ENCODE measurements at regions not wholly inside any gene's neighbourhood (a gene's known extent, or its start where the extent isn't known, plus 50 kb on each side); places are given as distances from the start of the nearest gene placed in this dataset.
"Not testable (repeated sequence)": the region's sequence is repeated elsewhere in the genome, so short reads cannot be mapped to it uniquely, and the experiment has no call there.

- DNase-seq = no peak
These were observed 59.2 kb downstream of the C9orf50 start for GRCh38 chr9:129561594-129562281.

- no peak for DNase-seq
These were observed 60.0 kb downstream of the C9orf50 start for GRCh38 chr9:129560881-129561306.

GRCh38 chr9:129559506-129559881, 61.4 kb downstream of the C9orf50 start:
- DNase-seq = no peak

DNA sequence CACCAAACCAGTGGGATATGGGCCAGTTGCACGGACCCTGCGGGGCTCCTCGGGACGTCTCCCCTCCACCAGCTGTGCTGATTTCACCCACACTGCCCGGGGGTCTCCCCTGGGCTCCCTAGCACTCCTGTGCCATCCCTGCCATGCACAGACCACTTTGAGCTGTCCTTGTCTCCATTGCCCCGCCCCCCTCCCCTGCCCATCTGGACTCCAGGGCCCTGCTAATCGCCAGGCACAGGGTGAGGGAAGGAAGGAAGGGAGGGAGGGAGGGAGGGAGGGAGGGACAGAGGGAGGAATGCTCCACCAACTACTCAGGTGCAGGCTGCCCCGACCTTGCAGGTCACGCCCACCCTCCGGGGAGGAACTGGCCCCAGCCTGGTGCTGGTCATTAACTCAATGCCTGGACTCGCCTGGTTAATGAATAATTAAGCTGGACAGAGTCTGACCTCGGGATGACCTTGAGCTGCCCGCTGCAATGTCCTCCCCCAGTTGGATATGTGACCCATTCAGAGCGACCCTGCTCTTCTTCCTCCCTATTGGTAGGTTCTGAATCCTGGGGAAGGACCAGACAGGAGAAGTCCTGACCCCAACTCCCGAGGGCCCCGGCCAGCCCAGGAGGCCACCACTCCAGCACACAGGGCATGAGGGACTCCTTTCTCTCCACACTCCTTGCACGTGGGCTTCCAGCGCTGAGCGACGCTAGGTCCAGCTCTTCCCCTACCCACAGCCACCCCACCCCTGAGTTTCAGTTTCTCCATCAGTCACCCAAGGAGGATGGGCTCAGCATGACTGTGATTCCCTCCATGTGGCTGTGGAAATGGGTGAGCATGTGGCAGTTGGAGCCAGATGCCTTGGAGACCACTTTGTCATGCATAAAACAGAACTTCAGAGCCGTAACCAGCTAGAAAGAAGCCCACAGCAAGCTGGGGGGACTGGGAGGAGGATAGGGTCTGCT, 62.1 kb downstream of the C9orf50 start:
- no peak for DNase-seq

DNA sequence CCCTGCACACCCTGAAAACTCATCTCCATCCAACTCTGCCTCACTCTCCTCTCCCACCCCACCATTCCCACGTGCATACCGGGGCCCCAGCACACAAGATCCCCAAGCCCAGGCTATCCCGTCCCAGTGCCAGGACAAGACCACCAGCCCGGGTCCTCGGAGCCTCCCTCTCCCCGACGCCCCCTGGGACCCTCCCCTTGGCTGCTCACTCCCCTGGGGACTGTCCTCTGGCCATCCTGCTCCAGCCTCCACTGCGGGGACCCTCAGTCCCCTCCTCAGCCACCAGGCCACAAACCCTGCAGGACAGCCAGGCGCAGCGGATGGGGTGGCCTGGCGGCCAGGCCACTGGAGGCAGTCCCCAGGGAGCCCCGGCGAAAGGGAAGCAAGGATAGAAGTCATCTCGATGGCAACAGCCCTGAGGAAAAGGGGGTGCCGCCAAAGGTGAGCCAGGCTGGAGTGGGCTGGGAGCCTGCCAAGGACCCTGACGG, 62.8 kb downstream of the C9orf50 start:
- DNase-seq = no peak

GRCh38 chr9:129557192-129558036, 63.5 kb downstream of the C9orf50 start:
- DNase-seq = no peak

GRCh38 chr9:129556491-129557191, 64.3 kb downstream of the C9orf50 start:
- DNase-seq = no peak

- DNase-seq = no peak
These were observed 65.2 kb downstream of the C9orf50 start for GRCh38 chr9:129555512-129556215.

DNA sequence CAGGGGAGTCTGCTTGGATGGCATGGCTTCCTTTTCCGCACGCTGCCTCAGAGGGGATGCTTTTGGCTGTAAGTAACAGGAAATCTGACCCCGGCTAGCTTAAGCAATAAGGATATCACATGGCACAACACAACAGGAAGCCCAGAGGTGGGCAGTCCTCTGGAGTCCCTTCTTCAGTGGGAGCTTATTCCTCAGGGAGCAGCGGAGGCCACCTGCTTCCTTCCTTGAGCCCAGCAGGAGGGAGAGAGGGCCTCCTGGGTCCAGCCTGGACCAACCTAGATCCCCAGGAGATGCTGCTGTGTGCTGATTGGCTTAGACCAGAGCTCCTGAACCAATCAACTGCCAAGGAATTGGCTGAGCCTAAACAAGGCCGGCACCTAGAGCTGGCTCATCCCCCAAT, 66.3 kb downstream of the C9orf50 start:
- no peak for DNase-seq

DNA sequence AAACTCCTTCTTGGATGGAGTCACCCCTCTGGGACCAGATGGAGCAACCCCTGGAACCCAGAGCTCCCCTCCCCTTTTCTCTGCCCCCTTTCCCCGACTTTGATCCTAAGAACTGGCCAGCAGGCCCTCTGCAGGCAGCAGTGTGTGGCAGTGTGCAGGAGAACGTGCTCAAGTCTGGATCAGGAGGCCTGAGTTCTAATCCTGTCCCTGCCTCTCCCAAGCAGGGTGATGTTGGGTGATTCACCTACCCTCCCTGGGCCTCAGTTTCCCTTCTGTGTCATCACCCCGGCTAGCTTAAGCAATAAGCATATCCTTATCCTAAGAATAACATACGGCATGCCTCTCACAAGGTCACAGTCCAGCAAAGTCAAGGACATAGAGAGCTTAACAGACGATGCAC, 67.6 kb downstream of the C9orf50 start:
- DNase-seq = no peak

GRCh38 chr9:129552064-129552463, 68.8 kb downstream of the C9orf50 start:
- no peak for DNase-seq

DNA sequence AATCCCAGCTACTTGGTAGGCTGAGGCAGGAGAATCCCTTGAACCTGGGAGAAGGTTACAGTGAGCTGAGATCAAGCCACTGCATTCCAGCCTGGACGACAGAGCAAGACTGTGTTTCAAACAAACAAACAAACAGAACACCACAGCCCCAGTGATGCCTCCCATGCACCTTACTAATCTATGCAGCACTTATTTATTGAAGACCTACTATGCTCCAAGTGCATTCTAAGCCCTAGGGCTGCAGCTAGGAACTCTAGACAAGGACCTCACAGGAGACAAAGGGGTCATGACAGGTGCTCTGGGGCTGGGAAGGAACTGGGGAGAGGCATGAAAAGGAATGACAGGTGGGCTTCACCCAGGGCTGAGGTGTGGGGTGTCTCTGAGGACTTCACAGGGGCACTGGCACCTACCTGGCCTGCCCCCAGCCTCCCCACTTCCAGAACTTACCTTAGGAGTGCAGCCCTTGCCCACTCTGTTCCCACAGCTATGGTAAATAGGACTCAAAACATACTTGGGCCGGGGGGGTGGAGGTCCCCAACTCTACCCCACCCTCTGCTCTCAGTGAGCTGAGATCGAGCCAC, 69.4 kb downstream of the C9orf50 start:
- no peak for DNase-seq

DNA sequence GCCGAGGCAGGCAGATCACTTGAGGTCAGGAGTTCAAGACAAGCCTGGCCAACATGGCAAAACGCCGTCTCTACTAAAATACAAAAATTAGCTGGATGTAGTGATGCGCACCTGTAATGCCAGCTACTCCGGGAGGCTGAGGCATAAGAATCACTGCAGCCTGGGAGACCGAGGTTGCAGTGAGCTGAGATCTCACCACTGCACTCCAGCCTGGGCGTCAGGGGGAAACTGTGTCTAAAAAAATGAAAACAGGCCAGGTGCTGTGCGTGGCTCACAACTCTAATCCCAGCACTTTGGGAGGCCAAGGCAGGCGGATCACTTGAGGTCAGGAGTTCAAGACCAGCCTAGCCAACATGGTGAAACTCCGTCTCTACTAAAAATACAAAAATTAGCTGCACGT, 69.9 kb downstream of the C9orf50 start:
- DNase-seq = not testable (repeated sequence)

- DNase-seq = no peak
These were observed 70.6 kb downstream of the C9orf50 start for GRCh38 chr9:129550199-129550839.

DNA sequence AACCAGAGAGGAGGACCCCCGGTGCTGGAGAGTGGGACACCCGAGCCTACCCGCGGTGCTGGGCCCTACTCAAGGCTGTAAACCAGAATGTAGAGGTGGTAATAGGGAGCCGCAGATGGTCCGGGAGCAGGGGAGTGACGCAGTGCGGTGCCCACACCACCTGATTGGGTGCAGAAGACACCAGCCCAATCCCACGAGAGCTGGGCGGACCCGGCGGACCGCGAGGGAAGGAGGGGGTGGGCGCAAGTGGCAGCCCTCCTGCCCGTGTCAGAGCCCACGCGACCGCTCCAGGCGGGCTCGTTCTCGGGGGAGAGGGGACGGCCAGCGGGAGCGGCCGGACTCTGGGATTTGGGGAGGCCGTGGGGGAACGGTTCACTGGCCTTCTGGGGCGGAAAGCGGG, 71.2 kb downstream of the C9orf50 start:
- no peak for DNase-seq

DNA sequence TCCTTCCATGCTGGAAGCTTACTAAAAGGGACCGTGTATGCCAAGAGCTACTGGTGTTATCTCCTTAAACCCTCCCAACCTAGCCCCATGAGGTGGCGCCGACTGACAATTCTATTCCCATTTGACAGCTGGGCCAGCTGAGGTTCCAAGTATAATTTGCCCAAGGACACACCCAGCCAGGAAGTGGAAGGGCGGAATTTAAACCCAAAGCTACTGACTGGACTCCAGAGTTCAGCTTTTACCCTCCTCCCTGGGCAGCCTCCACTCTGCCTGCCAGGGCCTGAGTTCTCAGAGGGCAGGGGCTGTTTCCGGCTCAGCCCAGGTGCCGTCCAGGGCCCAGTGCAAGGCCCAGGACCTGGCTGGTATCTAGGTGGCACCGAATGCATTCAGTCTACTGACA, 71.8 kb downstream of the C9orf50 start:
- no peak for DNase-seq

DNA sequence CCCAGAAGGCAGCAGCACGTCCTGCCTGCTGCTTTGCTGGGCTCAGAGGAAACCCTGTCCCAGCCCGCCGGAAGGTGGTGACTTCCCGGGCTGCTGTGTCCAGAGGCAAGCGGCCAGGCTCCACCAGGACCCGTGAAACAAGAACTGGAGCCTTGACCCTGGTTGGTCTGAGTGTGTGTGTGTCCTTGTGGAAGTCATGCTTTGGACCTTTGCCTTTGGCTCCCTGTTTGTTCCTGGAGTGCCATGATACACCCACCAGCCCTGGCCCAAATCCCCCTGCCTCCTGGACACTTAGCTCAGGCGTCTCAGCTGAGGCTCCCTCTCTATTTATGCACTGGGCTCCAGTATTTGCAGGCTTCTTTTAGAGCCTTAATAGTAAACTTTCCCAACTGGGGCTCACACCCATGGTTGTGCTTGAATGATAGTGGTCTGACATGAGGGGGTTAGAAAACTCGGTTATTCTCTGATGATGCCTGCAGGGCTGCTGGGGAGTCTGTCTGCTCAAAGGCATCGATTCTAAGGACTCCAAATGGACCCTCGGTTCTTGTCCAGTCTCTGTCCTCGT, 72.2 kb downstream of the C9orf50 start:
- DNase-seq = no peak

DNA sequence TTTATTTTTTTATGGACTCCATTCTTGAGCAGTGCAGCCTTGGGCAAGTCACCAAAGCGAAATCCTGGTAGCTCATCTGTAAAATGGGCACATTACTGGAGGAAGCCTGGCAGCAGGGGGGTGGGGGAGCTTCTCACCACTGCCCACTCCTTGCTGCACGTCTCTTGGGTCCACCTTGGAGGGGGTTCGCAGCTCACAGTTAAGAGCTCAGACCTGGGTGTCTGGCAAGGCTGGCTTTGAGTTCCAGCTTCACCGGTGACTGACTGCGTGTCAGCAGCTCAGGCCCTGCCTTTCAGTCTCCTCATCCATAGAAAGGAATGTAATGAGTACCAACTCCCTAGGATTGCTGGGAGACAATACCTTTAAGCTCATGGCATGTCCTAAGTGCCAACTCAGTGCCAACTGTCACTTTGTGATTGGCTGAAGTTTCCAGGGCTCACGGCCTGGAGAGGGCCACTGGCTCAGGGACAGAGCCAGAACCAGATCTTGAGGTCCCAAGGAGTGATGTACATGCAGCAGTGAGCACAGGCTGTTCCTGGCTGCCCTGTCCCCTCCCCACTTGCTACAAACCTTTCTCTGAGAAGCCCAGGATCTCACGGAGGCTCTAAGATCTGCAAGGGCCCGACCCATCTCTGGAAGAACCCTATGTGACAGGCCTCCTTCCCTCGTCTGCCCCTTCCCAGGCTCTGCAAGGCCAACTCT, 72.9 kb downstream of the C9orf50 start:
- DNase-seq = no peak

GRCh38 chr9:129547063-129547462, 73.8 kb downstream of the C9orf50 start:
- no peak for DNase-seq

GRCh38 chr9:129545876-129546275, 75.0 kb downstream of the C9orf50 start:
- DNase-seq = not testable (repeated sequence)

Data from CD4-positive, alpha-beta T cell treated with Interleukin-4 for 4 hours (primary cell).